Activated CD4-positive, alpha-beta T cell treated with anti-CD3 and anti-CD28 coated beads, Interleukin-2, amount 50 U/mL, for 24 hours (primary cell): ENCODE measurements at regions not wholly inside any gene's neighbourhood (a gene's known extent, or its start where the extent isn't known, plus 50 kb on each side); places are given as distances from the start of the nearest gene placed in this dataset.
"Not testable (repeated sequence)": the region's sequence is repeated elsewhere in the genome, so short reads cannot be mapped to it uniquely, and the experiment has no call there.

ENCODE experiments used
- DNase-seq, 2 donors: peaks; one replicate each; pipeline ENCODE4 v3.0.0-alpha.2; 2020; ENCODE audit warnings: low read depth in 1 of 2, low spot score in 1 of 2

GRCh38 chr4:114034189-114034588, 54.7 kb upstream of the ARSJ start:
- DNase-seq: no peak

- no peak for DNase-seq
Measured at GRCh38 chr4:114036426-114036825, 57.0 kb upstream of the ARSJ start.

- no peak for DNase-seq
Measured at GRCh38 chr4:114036864-114037263, 57.4 kb upstream of the ARSJ start.

GRCh38 chr4:114037988-114038387, 58.5 kb upstream of the ARSJ start:
- DNase-seq: no peak

- DNase-seq: no peak
Measured at GRCh38 chr4:114038762-114039387, 59.4 kb upstream of the ARSJ start.

GRCh38 chr4:114040319-114041116, 61.1 kb upstream of the ARSJ start:
- DNase-seq: no peak

- DNase-seq: no peak
Measured at GRCh38 chr4:114041117-114041475, 61.6 kb upstream of the ARSJ start.

- no peak for DNase-seq
Measured at GRCh38 chr4:114043116-114043515, 63.7 kb upstream of the ARSJ start.

- not testable (repeated sequence) for DNase-seq
Measured at GRCh38 chr4:114044351-114044750, 64.9 kb upstream of the ARSJ start.

GRCh38 chr4:114046331-114046730, 66.9 kb upstream of the ARSJ start:
- no peak for DNase-seq

GRCh38 chr4:114048154-114048553, 68.7 kb upstream of the ARSJ start:
- DNase-seq: not testable (repeated sequence)

- DNase-seq: no peak
Measured at GRCh38 chr4:114052227-114052626, 72.8 kb upstream of the ARSJ start.

GRCh38 chr4:114056599-114056998, 77.2 kb upstream of the ARSJ start:
- no peak for DNase-seq

GRCh38 chr4:114057746-114058145, 78.3 kb upstream of the ARSJ start:
- no peak for DNase-seq

GRCh38 chr4:114062499-114062898, 83.1 kb upstream of the ARSJ start:
- DNase-seq: no peak

- DNase-seq: no peak
Measured at GRCh38 chr4:114072781-114073180, 93.3 kb upstream of the ARSJ start.

GRCh38 chr4:114076899-114077570, 97.6 kb upstream of the ARSJ start:
- DNase-seq: no peak

- DNase-seq: no peak
Measured at GRCh38 chr4:114077610-114078009, 98.2 kb upstream of the ARSJ start.

- DNase-seq: no peak
Measured at GRCh38 chr4:114078636-114079035, 99.2 kb upstream of the ARSJ start.

- no peak for DNase-seq
Measured at GRCh38 chr4:114081783-114082182, 102.3 kb upstream of the ARSJ start.

GRCh38 chr4:114082348-114082747, 102.9 kb upstream of the ARSJ start:
- DNase-seq: no peak

- no peak for DNase-seq
Measured at GRCh38 chr4:114085611-114086345, 106.3 kb upstream of the ARSJ start.
